HCT116 (cell line): ENCODE measurements at regions not wholly inside any gene's neighbourhood (a gene's known extent, or its start where the extent isn't known, plus 50 kb on each side); places are given as distances from the start of the nearest gene placed in this dataset.

ENCODE experiments used
- ATAC-seq: fragments of 200-7000 bp; cut with Tn5 transposase; 2 replicates; pipeline ENCODE4 v1.9.1; 2020; ENCODE audit warnings: mild to moderate bottlenecking, moderate library complexity
- BruUV-seq: library from RNA; stranded (reverse); fragments of 400-500 nt; replicated peaks from 2 replicates; lab custom pipeline; 2021; lab: Mats Ljungman, UMichigan
- CTCF ChIA-PET: fragments of 300-600 bp; sonication (Branson Sonifier 250); formaldehyde crosslinking; loops from one replicate; lab custom pipeline; 2021; ENCODE audit warnings: antibody characterized with exemption; lab: Charles Lee
- POLR2A ChIA-PET: fragments of 300-600, 350-600 bp; sonication (Branson Sonifier 250); formaldehyde crosslinking; loops from one replicate; lab custom pipeline; 2021; ENCODE audit warnings: antibody characterized with exemption; lab: Charles Lee
- RAD21 ChIA-PET, 2 experiments: fragments of 300-600 bp; sonication (Branson Sonifier 250); formaldehyde crosslinking; loops; one replicate each; lab custom pipeline; 2023; ENCODE audit warnings: low total read pairs in 2 of 2; ENCODE audit not compliant: uncharacterized antibody in 2 of 2, unreplicated experiment in 2 of 2, low non-redundant PET in 1 of 2; lab: Charles Lee
- DNase-seq: peaks from one replicate; pipeline ENCODE4 v3.0.0-alpha.2; 2010; ENCODE audit warnings: low read depth, low spot score
- H2AFZ ChIP-seq: fragments of 200-600 bp; shearing (Covaris generic), sonication (generic); 2 replicates; pipeline ENCODE4 v1.6.1; 2017; ENCODE audit warnings: low read depth, mixed run types, mixed read lengths, antibody characterized with exemption, low read length; ENCODE audit not compliant: poor library complexity, severe bottlenecking
- H3K27ac ChIP-seq: 2 replicates; pipeline ENCODE4 v1.5.1; 2012; ENCODE audit warnings: low read depth, low read length
- H3K27me3 ChIP-seq: fragments of 200-600 bp; sonication (generic); 2 replicates; pipeline ENCODE4 v1.6.1; 2016; ENCODE audit warnings: mixed run types, low read length, mixed read lengths; ENCODE audit not compliant: insufficient read depth
- H3K36me3 ChIP-seq, 2 experiments: fragments of 200-500 bp in 1 of 2; fragments of 200-600 bp in 1 of 2; sonication (Bioruptor generic) in 1 of 2; sonication (generic) in 1 of 2; 2 replicates each; pipeline versions ENCODE4 v1.5.1 to v1.6.1; 2014 to 2016; ENCODE audit warnings: low read length in 2 of 2, inconsistent platforms in 1 of 2, mixed read lengths in 1 of 2, mixed run types in 1 of 2; ENCODE audit not compliant: insufficient read depth in 2 of 2, control insufficient read depth in 1 of 2
- H3K4me1 ChIP-seq, 2 experiments: fragments of 200-600 bp in 1 of 2; sonication (generic) in 1 of 2; 2 replicates each; pipeline versions ENCODE4 v1.5.1 to v1.6.1; 2012 to 2017; ENCODE audit warnings: low read length in 2 of 2, inconsistent platforms in 1 of 2, mild to moderate bottlenecking in 1 of 2, mixed read lengths in 1 of 2, mixed run types in 1 of 2, moderate library complexity in 1 of 2; ENCODE audit not compliant: insufficient read depth in 2 of 2, control insufficient read depth in 1 of 2
- H3K4me2 ChIP-seq: fragments of 200-600 bp; sonication (generic); 2 replicates; pipeline ENCODE4 v1.6.1; 2017; ENCODE audit warnings: mixed run types, low read length, mixed read lengths
- H3K4me3 ChIP-seq, 2 experiments: fragments of 200-600 bp in 1 of 2; sonication (generic) in 1 of 2; replicated peaks in 1 of 2; 2 replicates each; pipeline ENCODE4 v1.5.1; 2011 to 2016; ENCODE audit warnings: low read length in 2 of 2, control low read depth in 1 of 2, low read depth in 1 of 2, mild to moderate bottlenecking in 1 of 2, mixed read lengths in 1 of 2, mixed run types in 1 of 2
- H3K79me2 ChIP-seq: fragments of 200-600 bp; sonication (generic); 2 replicates; pipeline ENCODE4 v1.6.1; 2017; ENCODE audit warnings: mild to moderate bottlenecking, mixed run types, low read length, moderate library complexity, mixed read lengths; ENCODE audit not compliant: insufficient read depth
- H3K9ac ChIP-seq: fragments of 200-600 bp; sonication (generic); 2 replicates; pipeline ENCODE4 v1.6.1; 2016; ENCODE audit warnings: low read length, mixed read lengths
- H3K9me2 ChIP-seq: fragments of 200-600 bp; sonication (generic), shearing (Covaris generic); 2 replicates; pipeline ENCODE4 v1.6.1; 2017; ENCODE audit warnings: mixed run types, mild to moderate bottlenecking, moderate library complexity; ENCODE audit not compliant: insufficient read depth
- H3K9me3 ChIP-seq, 2 experiments: fragments of 200-500 bp in 1 of 2; fragments of 200-600 bp in 1 of 2; sonication (Bioruptor generic) in 1 of 2; sonication (generic) in 1 of 2; 2 replicates each; pipeline ENCODE4 v1.6.1; 2014 to 2017; ENCODE audit warnings: low read length in 2 of 2, mixed read lengths in 2 of 2, inconsistent platforms in 1 of 2, low read depth in 1 of 2, mild to moderate bottlenecking in 1 of 2, mixed run types in 1 of 2, moderate library complexity in 1 of 2; ENCODE audit not compliant: control insufficient read depth in 1 of 2, insufficient read depth in 1 of 2
- H4K20me1 ChIP-seq: fragments of 200-600 bp; sonication (generic), shearing (Covaris generic); 2 replicates; pipeline ENCODE4 v1.6.1; 2017; ENCODE audit warnings: mixed run types, mild to moderate bottlenecking, moderate library complexity; ENCODE audit not compliant: insufficient read depth
- CBX3 ChIP-seq: IDR thresholded peaks from 2 replicates; pipeline ENCODE4 v1.6.1; 2012; ENCODE audit warnings: low read depth
- CTCF ChIP-seq, 3 experiments: fragments of 200-600 bp in 1 of 3; sonication (generic) in 1 of 3; IDR thresholded peaks in 2 of 3; conservative IDR thresholded peaks in 1 of 3; 2 replicates each; pipeline ENCODE4 v1.5.1; 2012 to 2017; ENCODE audit warnings: low read depth in 2 of 3, low read length in 2 of 3, antibody characterized with exemption in 1 of 3, borderline replicate concordance in 1 of 3, control low read depth in 1 of 3, mild to moderate bottlenecking in 1 of 3, mixed read lengths in 1 of 3, mixed run types in 1 of 3, moderate library complexity in 1 of 3; ENCODE audit not compliant: insufficient read depth in 1 of 3
- FOSL1 ChIP-seq: IDR thresholded peaks from 2 replicates; pipeline ENCODE4 v1.6.1; 2012; ENCODE audit warnings: low read depth
- JUND ChIP-seq: IDR thresholded peaks from 2 replicates; pipeline ENCODE4 v1.6.1; 2012
- POLR2A ChIP-seq: IDR thresholded peaks from 2 replicates; pipeline ENCODE4 v1.7.0; 2011; ENCODE audit warnings: borderline replicate concordance; ENCODE audit not compliant: insufficient read depth, insufficient read length; ENCODE audit errors: extremely low read depth
- TCF7L2 ChIP-seq: IDR thresholded peaks from 2 replicates; pipeline ENCODE4 v1.7.0; 2011; ENCODE audit warnings: borderline replicate concordance, inconsistent platforms; ENCODE audit not compliant: insufficient read depth, insufficient read length; ENCODE audit errors: extremely low read depth
- YY1 ChIP-seq: IDR thresholded peaks from 2 replicates; pipeline ENCODE4 v1.6.1; 2011; ENCODE audit warnings: low read length, low read depth, moderate library complexity, mild to moderate bottlenecking; ENCODE audit not compliant: insufficient replicate concordance; ENCODE audit errors: extremely low read depth
- ZFX ChIP-seq: fragments of 450-650 bp; IDR thresholded peaks from 2 replicates; pipeline ENCODE4 v1.6.1; 2017
- intact Hi-C: fragments of 100-400 bp; cut with micrococcal nuclease; formaldehyde crosslinking; loops from 2 replicates; pipeline ENCODE4 v1.10.0; 2022

GRCh38 chr17:63171428-63172393 lies 205.7 kb downstream of the TANC2 start:
- no peak for TF ChIP-seq CBX3
- no peak for TF ChIP-seq TCF7L2
- no peak for TF ChIP-seq CTCF (IDR thresholded peaks at IDR 0.05 in 2 of 3, conservative IDR thresholded peaks at IDR 0.05 in 1 of 3; ENCODE audit: borderline replicate concordance in 1 of 3, insufficient read depth in 1 of 3, low read depth in 2 of 3, low read length in 2 of 3)
- no peak for TF ChIP-seq YY1
- no peak for TF ChIP-seq POLR2A
- no peak for TF ChIP-seq JUND
- no peak for TF ChIP-seq ZFX
- TF ChIP-seq FOSL1 = no peak
- ATAC-seq (no peak), DNase-seq (no peak)
- ChIA-PET POLR2A (no interaction called here), RAD21 (no interaction called here), CTCF (no interaction called here)
- no peak overlapping the region for H3K9ac ChIP-seq
- H3K27me3 ChIP-seq = no peaks in the 10 kb centered on the region
- no peak overlapping the region for H3K4me3 ChIP-seq
- H3K36me3 ChIP-seq = no peaks in the 10 kb centered on the region
- intact Hi-C loops = no loop called here
- H2AFZ ChIP-seq = no peak overlapping the region
- H3K9me3 ChIP-seq = no peaks in the 10 kb centered on the region
- H3K9me2 ChIP-seq = no peaks in the 10 kb centered on the region
- no peak overlapping the region for H3K27ac ChIP-seq
- H3K4me1 ChIP-seq = peaks cover 4 to 16% of the 10 kb centered on the region in 2 experiments; a peak in 3 of 4 replicates
- no TSS peak for BruUV-seq
- H3K4me2 ChIP-seq = no peak overlapping the region
- H4K20me1 ChIP-seq = no peaks in the 10 kb centered on the region
- no peaks in the 10 kb centered on the region for H3K79me2 ChIP-seq
